Gastrocnemius medialis (tissue), 4 donors: ENCODE measurements at regions not wholly inside any gene's neighbourhood (a gene's known extent, or its start where the extent isn't known, plus 50 kb on each side); places are given as distances from the start of the nearest gene placed in this dataset.

Experiments used
- ATAC-seq, 2 donors: fragments of 150-250 bp; one replicate each; pipeline ENCODE4 v1.9.1; 2016
- DNase-seq, 2 donors: peaks; one replicate each; pipeline ENCODE4 v3.0.0-alpha.2; 2019
- H3K27ac ChIP-seq, 4 donors: fragments of 200-600 bp; sonication (generic); 1 replicate in 1 of 4; 2 replicates in 3 of 4; pipeline ENCODE4 v1.5.1; 2016 to 2018; ENCODE audit warnings: mild to moderate bottlenecking in 2 of 4, moderate library complexity in 1 of 4
- H3K27me3 ChIP-seq, 3 donors: fragments of 200-600 bp; sonication (generic) in 2 of 3; 1 replicate in 1 of 3; 2 replicates in 2 of 3; pipeline versions ENCODE4 v1.5.1 to v1.6.0; 2016 to 2019; ENCODE audit warnings: mild to moderate bottlenecking in 1 of 3, moderate library complexity in 1 of 3
- H3K36me3 ChIP-seq, 2 donors: fragments of 200-600 bp; sonication (generic) in 1 of 2; one replicate each; pipeline ENCODE4 v1.5.1; 2017 to 2018
- H3K4me1 ChIP-seq, 2 donors: fragments of 200-600 bp; sonication (generic) in 1 of 2; one replicate each; pipeline ENCODE4 v1.5.1; 2016 to 2017; ENCODE audit warnings: mild to moderate bottlenecking in 2 of 2
- H3K4me3 ChIP-seq, 4 donors: fragments of 200-600 bp; sonication (generic) in 3 of 4; 1 replicate in 1 of 4; 2 replicates in 3 of 4; pipeline ENCODE4 v1.5.1; 2016 to 2019; ENCODE audit warnings: mild to moderate bottlenecking in 2 of 4
- H3K9me3 ChIP-seq, 3 donors: fragments of 200-600 bp; sonication (generic) in 2 of 3; 1 replicate in 1 of 3; 2 replicates in 2 of 3; pipeline ENCODE4 v1.5.1; 2016 to 2019
- CTCF ChIP-seq, 5 experiments: fragments of 450-650 bp in 3 of 5; fragments of 200-600 bp in 2 of 5; sonication (generic) in 2 of 5; IDR thresholded peaks in 4 of 5; conservative IDR thresholded peaks in 1 of 5; 1 replicate in 4 of 5; 2 replicates in 1 of 5; pipeline ENCODE4 v1.5.1; 2016 to 2019; ENCODE audit warnings: antibody characterized with exemption in 5 of 5, mild to moderate bottlenecking in 3 of 5, moderate library complexity in 3 of 5
- POLR2A ChIP-seq, 2 donors: fragments of 450-650 bp; IDR thresholded peaks; one replicate each; pipeline ENCODE4 v1.6.1; 2017; ENCODE audit warnings: antibody characterized with exemption in 2 of 2, mild to moderate bottlenecking in 2 of 2, moderate library complexity in 2 of 2
- in situ Hi-C, 4 donors: fragments of 200-750 bp; cut with MboI; loops; one replicate each; pipeline versions ENCODE4 v1.15.0 to v1.8.0; 2017; ENCODE audit warnings: low sequenced_read_pairs in 4 of 4
- intact Hi-C: fragments of 100-400 bp; cut with DNase I; formaldehyde crosslinking; loops from one replicate; pipeline ENCODE4 v1.15.1; 2023; ENCODE audit warnings: low total_unique reads

- no peaks in the 10 kb centered on the region for H3K36me3 ChIP-seq
- ATAC-seq (no peak), DNase-seq (no peak)
- no peaks in the 10 kb centered on the region for H3K27me3 ChIP-seq
- H3K27ac ChIP-seq, result no peak overlapping the region
- intact Hi-C loops, result no loop called here
- in situ Hi-C loops, result no loop called here
- H3K4me1 ChIP-seq, result no peaks in the 10 kb centered on the region
- no peak for TF ChIP-seq CTCF (IDR thresholded peaks at IDR 0.05 in 4 of 5, conservative IDR thresholded peaks at IDR 0.05 in 1 of 5)
- TF ChIP-seq POLR2A (IDR thresholded peaks at IDR 0.05), result no peak
- H3K4me3 ChIP-seq, result no peak overlapping the region
- no peaks in the 10 kb centered on the region for H3K9me3 ChIP-seq
Observed at GRCh38 chr6:11908436-11909105, 103.5 kb upstream of the HIVEP1 start.

- in situ Hi-C loops, result no loop called here
- Histone ChIP-seq H3K4me1 (no peaks in the 10 kb centered on the region), H3K27ac (no peak overlapping the region), H3K27me3 (no peaks in the 10 kb centered on the region), H3K4me3 (no peak overlapping the region), H3K9me3 (no peaks in the 10 kb centered on the region), H3K36me3 (no peaks in the 10 kb centered on the region)
- intact Hi-C loops, result no loop called here
- no peak for TF ChIP-seq CTCF (IDR thresholded peaks at IDR 0.05 in 4 of 5, conservative IDR thresholded peaks at IDR 0.05 in 1 of 5)
- TF ChIP-seq POLR2A (IDR thresholded peaks at IDR 0.05), result no peak
- DNase-seq (no peak), ATAC-seq (no peak)
Observed at GRCh38 chr6:11903645-11904044, 108.5 kb upstream of the HIVEP1 start.

- TF ChIP-seq CTCF (IDR thresholded peaks at IDR 0.05 in 4 of 5, conservative IDR thresholded peaks at IDR 0.05 in 1 of 5), result no peak
- no peak for TF ChIP-seq POLR2A (IDR thresholded peaks at IDR 0.05)
- Histone ChIP-seq H3K27ac (no peak overlapping the region), H3K36me3 (no peaks in the 10 kb centered on the region), H3K4me1 (no peaks in the 10 kb centered on the region), H3K4me3 (no peak overlapping the region), H3K9me3 (no peaks in the 10 kb centered on the region), H3K27me3 (no peaks in the 10 kb centered on the region)
- intact Hi-C loops (no loop called here), in situ Hi-C loops (no loop called here)
- no peak for DNase-seq
- no peak for ATAC-seq
Observed at GRCh38 chr6:11902527-11902926, 109.6 kb upstream of the HIVEP1 start.

- Histone ChIP-seq H3K4me3 (no peak overlapping the region), H3K27ac (no peak overlapping the region), H3K4me1 (no peaks in the 10 kb centered on the region), H3K27me3 (no peaks in the 10 kb centered on the region), H3K9me3 (no peaks in the 10 kb centered on the region), H3K36me3 (no peaks in the 10 kb centered on the region)
- no peak for DNase-seq
- in situ Hi-C loops (no loop called here), intact Hi-C loops (no loop called here)
- no peak for TF ChIP-seq CTCF (IDR thresholded peaks at IDR 0.05 in 4 of 5, conservative IDR thresholded peaks at IDR 0.05 in 1 of 5)
- no peak for TF ChIP-seq POLR2A (IDR thresholded peaks at IDR 0.05)
- ATAC-seq, result no peak
Observed at GRCh38 chr6:11900662-11901598, 111.2 kb upstream of the HIVEP1 start.
